Tibial nerve (tissue), 4 donors: ENCODE measurements at regions not wholly inside any gene's neighbourhood (a gene's known extent, or its start where the extent isn't known, plus 50 kb on each side); places are given as distances from the start of the nearest gene placed in this dataset.

Source experiments
- DNase-seq, 2 donors: peaks; one replicate each; pipeline ENCODE4 v3.0.0-alpha.2; 2019; ENCODE audit warnings: low spot score in 2 of 2
- H3K27ac ChIP-seq, 4 donors: fragments of 200-600 bp; sonication (generic) in 3 of 4; one replicate each; pipeline ENCODE4 v1.5.1; 2017 to 2019; ENCODE audit warnings: mild to moderate bottlenecking in 1 of 4
- H3K27me3 ChIP-seq, 2 donors: fragments of 200-600 bp; sonication (generic) in 1 of 2; one replicate each; pipeline versions ENCODE4 v1.5.1 to v1.6.0; 2017 to 2019
- H3K36me3 ChIP-seq, 3 donors: fragments of 200-600 bp; sonication (generic); one replicate each; pipeline ENCODE4 v1.5.1; 2018 to 2019
- H3K4me1 ChIP-seq, 4 donors: fragments of 200-600 bp; sonication (generic) in 3 of 4; one replicate each; pipeline ENCODE4 v1.5.1; 2017 to 2019
- H3K4me3 ChIP-seq, 4 donors: fragments of 200-600 bp; sonication (generic) in 3 of 4; one replicate each; pipeline ENCODE4 v1.5.1; 2017 to 2019; ENCODE audit warnings: mild to moderate bottlenecking in 1 of 4, moderate library complexity in 1 of 4
- H3K9me3 ChIP-seq, 4 donors: fragments of 200-600 bp; sonication (generic) in 3 of 4; one replicate each; pipeline ENCODE4 v1.5.1; 2017 to 2019
- CTCF ChIP-seq, 5 experiments: fragments of 200-600 bp in 3 of 5; fragments of 450-650 bp in 2 of 5; sonication (generic) in 3 of 5; IDR thresholded peaks; one replicate each; pipeline ENCODE4 v1.5.1; 2016 to 2019; ENCODE audit warnings: antibody characterized with exemption in 5 of 5, mild to moderate bottlenecking in 3 of 5, moderate library complexity in 2 of 5
- EP300 ChIP-seq, 2 donors: sonication (generic); formaldehyde crosslinking; IDR thresholded peaks; one replicate each; pipeline ENCODE4 v1.6.1; 2017; ENCODE audit warnings: antibody characterized with exemption in 2 of 2, mild to moderate bottlenecking in 1 of 2
- POLR2A ChIP-seq, 2 donors: fragments of 450-650 bp; IDR thresholded peaks; one replicate each; pipeline ENCODE4 v1.6.1; 2017; ENCODE audit warnings: antibody characterized with exemption in 2 of 2, mild to moderate bottlenecking in 2 of 2, moderate library complexity in 2 of 2
- WGBS, 2 donors: methylation state at CpG; one replicate each; pipeline ENCODE4 v1.1.5; 2018; 5-methylcytosine and 5-hydroxymethylcytosine counted together

- H3K27ac ChIP-seq = no peak overlapping the region
- no peak for TF ChIP-seq EP300 (IDR thresholded peaks at IDR 0.05)
- TF ChIP-seq CTCF (IDR thresholded peaks at IDR 0.05) = no peak
- TF ChIP-seq POLR2A (IDR thresholded peaks at IDR 0.05) = no peak
- H3K4me3 ChIP-seq = no peak overlapping the region
- no peaks in the 10 kb centered on the region for H3K9me3 ChIP-seq
- no peak for DNase-seq
- 32 to 45% methylated on average over 1 of the region's 1 CpG for WGBS, 2 donors
- no peaks in the 10 kb centered on the region for H3K27me3 ChIP-seq
- H3K36me3 ChIP-seq = no peaks in the 10 kb centered on the region
- H3K4me1 ChIP-seq = peaks cover 0 to 7% (median 0%) of the 10 kb centered on the region in 4 donors
Observed at GRCh38 chr18:44536046-44536445, 144.6 kb upstream of the SETBP1 start.

GRCh38 chr18:44536619-44537018, 144.1 kb upstream of the SETBP1 start:
- DNase-seq = no peak
- H3K36me3 ChIP-seq = no peaks in the 10 kb centered on the region
- no peak for TF ChIP-seq CTCF (IDR thresholded peaks at IDR 0.05)
- no peak for TF ChIP-seq EP300 (IDR thresholded peaks at IDR 0.05)
- no peak for TF ChIP-seq POLR2A (IDR thresholded peaks at IDR 0.05)

GRCh38 chr18:44537526-44537925, 143.2 kb upstream of the SETBP1 start:
- H3K4me1 ChIP-seq = peaks cover 0 to 11% (median 0%) of the 10 kb centered on the region in 4 donors
- WGBS, 2 donors = 79 to 89% methylated on average over 2 of the region's 2 CpGs
- H3K27me3 ChIP-seq = no peaks in the 10 kb centered on the region
- TF ChIP-seq CTCF (IDR thresholded peaks at IDR 0.05) (no peak), POLR2A (IDR thresholded peaks at IDR 0.05) (no peak), EP300 (IDR thresholded peaks at IDR 0.05) (no peak)
- H3K9me3 ChIP-seq = no peaks in the 10 kb centered on the region
- DNase-seq = peak in 1 of 2 donors; percentile 40
- H3K36me3 ChIP-seq = no peaks in the 10 kb centered on the region
- H3K4me3 ChIP-seq = no peak overlapping the region
- H3K27ac ChIP-seq = no peak overlapping the region

More at GRCh38 chr18:44536619-44537018, 144.1 kb upstream of the SETBP1 start:
- Histone ChIP-seq H3K4me3 (no peak overlapping the region), H3K4me1 (peaks cover 0 to 11% (median 0%) of the 10 kb centered on the region in 4 donors), H3K27ac (no peak overlapping the region), H3K27me3 (no peaks in the 10 kb centered on the region), H3K9me3 (no peaks in the 10 kb centered on the region)
- WGBS, 2 donors = 57 to 67% methylated on average over 1 of the region's 1 CpG

- H3K27me3 ChIP-seq = no peaks in the 10 kb centered on the region
- H3K9me3 ChIP-seq = no peaks in the 10 kb centered on the region
- no peak for DNase-seq
- no peak overlapping the region for H3K4me3 ChIP-seq
- H3K4me1 ChIP-seq = peaks cover 0 to 11% (median 0%) of the 10 kb centered on the region in 4 donors
- TF ChIP-seq EP300 (IDR thresholded peaks at IDR 0.05) (no peak), CTCF (IDR thresholded peaks at IDR 0.05) (no peak), POLR2A (IDR thresholded peaks at IDR 0.05) (no peak)
- H3K36me3 ChIP-seq = no peaks in the 10 kb centered on the region
- 63 to 77% methylated on average over 3 of the region's 3 CpGs for WGBS, 2 donors
- H3K27ac ChIP-seq = no peak overlapping the region
Observed at GRCh38 chr18:44539926-44540325, 140.8 kb upstream of the SETBP1 start.

- H3K4me3 ChIP-seq = no peak overlapping the region
- TF ChIP-seq POLR2A (IDR thresholded peaks at IDR 0.05) (no peak), CTCF (IDR thresholded peaks at IDR 0.05) (no peak), EP300 (IDR thresholded peaks at IDR 0.05) (peak in 1 of 2 donors; percentile 31)
- WGBS, 2 donors = 36 to 37% methylated on average over 4 of the region's 4 CpGs
- H3K27ac ChIP-seq = no peak overlapping the region
- no peaks in the 10 kb centered on the region for H3K27me3 ChIP-seq
- no peak for DNase-seq
- peaks cover 0 to 9% (median 0%) of the 10 kb centered on the region in 4 donors for H3K4me1 ChIP-seq
- no peaks in the 10 kb centered on the region for H3K36me3 ChIP-seq
- H3K9me3 ChIP-seq = no peaks in the 10 kb centered on the region
Observed at GRCh38 chr18:44541159-44541558, 139.5 kb upstream of the SETBP1 start.
